ENCODE measurements at regions not wholly inside any gene's neighbourhood (a gene's known extent, or its start where the extent isn't known, plus 50 kb on each side); places are given as distances from the start of the nearest gene placed in this dataset.
"Not testable (repeated sequence)": the region's sequence is repeated elsewhere in the genome, so short reads cannot be mapped to it uniquely, and the experiment has no call there.

DNA sequence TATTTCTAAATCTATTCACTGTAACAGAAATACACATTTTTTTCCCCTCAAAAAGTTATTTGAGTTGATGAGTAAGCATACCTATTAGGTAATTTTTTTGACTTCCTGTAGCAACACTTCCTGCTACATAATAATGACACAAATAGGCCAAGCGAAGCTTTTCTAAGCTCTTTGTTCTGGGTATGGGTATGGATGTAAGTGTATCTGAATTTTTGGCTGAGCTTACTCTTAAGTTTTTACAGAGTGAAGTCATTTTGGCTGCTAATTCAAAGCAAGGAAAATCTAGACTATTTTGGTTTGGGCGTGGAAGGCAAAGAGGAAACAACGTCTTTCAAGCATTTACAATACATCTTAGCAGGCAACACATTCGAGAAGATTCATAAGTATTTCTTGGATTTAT is 1206.0 kb upstream of the FLRT2 start:
- DNase-seq (ENCODE audit: low spot score), result no peak

- DNase-seq (ENCODE audit: low spot score), result no peak
These were observed 1193.5 kb upstream of the FLRT2 start for GRCh38 chr14:84336433-84336832.

DNA sequence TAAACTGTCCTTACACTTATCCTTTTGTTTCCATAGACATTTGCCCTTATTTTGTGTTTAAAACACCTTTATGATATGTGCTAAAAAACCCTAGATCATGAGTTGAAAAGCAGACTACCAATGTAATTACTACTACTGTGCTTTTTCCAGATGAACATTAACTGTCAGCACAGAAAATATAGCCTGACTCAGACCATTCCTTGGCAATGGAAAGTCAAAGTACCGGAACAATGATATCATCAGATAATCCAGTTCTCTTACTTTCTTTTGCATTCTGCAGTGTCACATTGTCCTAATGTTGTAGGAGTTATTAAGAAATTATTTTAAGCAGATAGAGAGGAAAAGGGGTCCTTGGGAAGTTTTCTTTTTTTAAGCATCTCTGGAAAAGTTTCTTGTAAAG is 1189.0 kb upstream of the FLRT2 start:
- DNase-seq (ENCODE audit: low spot score), result no peak

DNA sequence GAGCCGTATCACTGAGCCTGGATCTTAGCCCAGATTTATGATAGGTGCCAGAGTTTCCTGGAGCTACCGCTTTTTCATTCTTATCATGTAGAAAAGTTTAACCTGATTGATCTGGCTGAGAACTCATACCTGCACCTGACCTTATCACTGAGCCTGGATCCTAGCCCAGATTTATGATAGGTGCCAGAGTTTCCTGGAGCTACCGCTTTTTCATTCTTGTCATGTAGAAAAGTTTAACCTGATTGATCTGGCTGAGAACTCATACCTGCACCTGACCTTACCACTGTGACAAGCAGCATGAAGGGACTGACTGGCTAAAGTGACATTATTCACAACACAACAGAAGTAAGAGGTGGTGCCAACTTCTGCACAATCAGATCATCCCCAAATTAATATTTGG is 1188.1 kb upstream of the FLRT2 start:
- DNase-seq (ENCODE audit: low spot score), result not testable (repeated sequence)

GRCh38 chr14:84343656-84344055 is 1186.3 kb upstream of the FLRT2 start:
- no peak for DNase-seq (ENCODE audit: low spot score)

DNA sequence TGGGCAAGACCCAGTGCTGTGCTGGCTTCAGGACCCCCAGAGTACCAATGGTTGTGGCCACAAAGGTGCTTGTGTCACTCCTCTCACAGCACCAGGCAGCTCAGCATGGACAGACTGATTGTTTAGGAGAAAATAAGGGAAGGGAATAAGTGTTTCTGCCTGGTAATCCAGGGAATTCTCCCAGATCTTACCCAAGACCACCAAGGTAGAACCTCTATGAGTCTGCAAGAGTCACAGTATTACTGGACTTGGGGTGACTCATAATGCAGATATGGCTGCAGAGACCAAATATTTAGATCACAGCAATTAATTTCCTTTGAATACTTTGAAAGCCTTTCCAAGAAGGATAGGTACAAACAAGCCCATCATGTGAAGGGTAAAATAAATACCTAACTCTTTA is 1178.3 kb upstream of the FLRT2 start:
- no peak for DNase-seq (ENCODE audit: low spot score)

- DNase-seq (ENCODE audit: low spot score), result no peak
These were observed 1168.5 kb upstream of the FLRT2 start for GRCh38 chr14:84361476-84361875.

DNA sequence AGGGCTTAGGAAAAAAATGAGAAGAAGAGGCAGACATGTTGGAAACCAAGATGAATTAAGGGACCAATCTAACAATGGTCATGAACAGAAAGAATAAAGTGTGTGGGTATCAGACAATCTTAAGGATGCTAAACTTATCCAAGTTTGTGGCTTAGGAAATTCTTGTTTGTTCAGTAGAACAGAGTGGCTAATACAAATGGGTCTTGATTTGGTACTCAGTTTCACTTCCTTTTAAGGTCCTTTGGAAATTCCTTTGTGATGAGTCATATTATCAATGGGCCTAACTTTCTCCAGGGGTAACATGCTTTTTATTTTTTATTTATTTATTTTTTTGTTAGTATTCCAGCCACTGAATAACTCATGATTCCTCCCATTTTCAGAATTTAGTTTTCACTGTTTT is 1154.7 kb upstream of the FLRT2 start:
- no peak for DNase-seq (ENCODE audit: low spot score)

- DNase-seq (ENCODE audit: low spot score), result no peak
These were observed 1139.9 kb upstream of the FLRT2 start for GRCh38 chr14:84390010-84390409.

GRCh38 chr14:84397631-84398030 is 1132.3 kb upstream of the FLRT2 start:
- DNase-seq (ENCODE audit: low spot score), result no peak

GRCh38 chr14:84399296-84399910 is 1130.5 kb upstream of the FLRT2 start:
- no peak for DNase-seq (ENCODE audit: low spot score)

GRCh38 chr14:84401631-84402030 is 1128.3 kb upstream of the FLRT2 start:
- DNase-seq (ENCODE audit: low spot score), result no peak

DNA sequence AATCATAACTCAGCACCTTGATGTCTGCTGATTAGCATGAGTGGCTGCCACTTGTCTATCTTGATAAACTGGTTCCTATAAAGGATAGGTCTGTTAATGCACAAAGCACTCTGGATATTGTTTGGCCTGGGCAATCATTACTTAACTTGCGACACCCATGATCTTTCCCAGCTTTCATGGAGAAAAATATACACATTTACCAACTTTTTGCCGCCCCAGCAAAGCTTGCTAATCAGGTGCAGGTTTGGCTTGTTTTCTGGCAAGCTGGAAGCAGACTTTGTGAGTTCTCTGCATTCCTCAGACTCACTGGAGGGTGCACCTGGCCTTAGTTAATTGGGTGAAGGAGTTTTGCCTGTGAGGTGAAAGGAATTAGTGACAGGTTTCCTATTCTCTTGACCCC is 1126.4 kb upstream of the FLRT2 start:
- DNase-seq (ENCODE audit: low spot score), result no peak

GRCh38 chr14:84404246-84404645 is 1125.7 kb upstream of the FLRT2 start:
- DNase-seq (ENCODE audit: low spot score), result no peak

DNA sequence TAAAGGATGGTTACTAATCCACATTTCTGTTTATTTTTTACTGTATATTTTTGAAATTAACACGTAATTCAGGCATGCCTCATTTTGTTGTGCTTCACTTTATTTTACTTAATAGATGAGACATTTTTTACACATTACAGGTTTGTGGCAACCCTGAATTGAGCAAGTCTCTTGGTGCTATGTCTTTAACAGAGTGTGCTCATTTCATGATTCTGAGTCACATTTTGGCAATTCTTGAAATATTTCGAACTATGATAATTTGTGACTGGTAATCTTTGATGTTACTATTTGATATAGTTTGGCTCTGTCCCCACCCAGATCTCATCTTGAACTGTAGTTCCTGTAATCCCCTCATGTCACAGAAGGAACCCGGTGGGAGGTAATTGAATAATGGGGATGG is 1120.5 kb upstream of the FLRT2 start:
- no peak for DNase-seq (ENCODE audit: low spot score)

- no peak for DNase-seq (ENCODE audit: low spot score)
These were observed 1119.6 kb upstream of the FLRT2 start for GRCh38 chr14:84410344-84410743.

DNA sequence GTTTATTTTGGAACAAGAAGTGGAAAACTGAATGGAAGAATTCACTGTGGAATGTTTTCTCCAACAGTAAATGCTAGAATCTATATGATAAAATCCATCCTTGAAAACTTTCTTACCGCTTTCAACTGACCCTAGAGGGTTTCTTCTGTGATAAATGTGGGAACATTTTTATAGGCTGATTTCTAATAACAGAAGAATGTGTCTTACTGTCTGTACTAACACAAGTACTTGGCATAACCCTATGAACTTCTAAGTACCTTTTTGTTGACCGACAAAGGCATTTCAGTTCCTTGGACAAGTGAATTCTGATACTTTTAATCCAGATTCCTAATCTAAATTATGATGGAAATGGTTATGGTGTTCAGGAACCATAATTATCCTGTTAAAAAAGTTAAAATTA is 1109.7 kb upstream of the FLRT2 start:
- no peak for DNase-seq (ENCODE audit: low spot score)

- no peak for DNase-seq (ENCODE audit: low spot score)
These were observed 1108.3 kb upstream of the FLRT2 start for GRCh38 chr14:84421621-84422020.

DNA sequence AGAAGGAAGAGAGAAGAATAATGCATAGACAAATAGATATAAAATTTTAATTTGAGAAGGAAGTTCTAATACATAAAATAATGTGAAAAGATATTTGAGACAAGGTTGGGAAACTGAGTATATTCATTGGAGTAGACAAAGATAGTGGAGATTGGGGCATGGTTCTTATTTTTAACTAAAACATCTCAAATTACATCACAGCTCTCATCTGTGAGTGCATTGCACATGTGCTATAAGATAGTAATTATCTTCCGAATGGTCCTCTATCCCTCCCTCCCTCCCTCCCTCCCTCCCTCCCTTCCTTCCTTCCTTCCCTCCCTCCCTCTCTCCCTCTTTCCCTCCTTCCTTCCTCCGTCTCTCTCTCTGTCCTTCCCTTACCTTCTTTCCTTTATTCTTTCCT is 1104.0 kb upstream of the FLRT2 start:
- DNase-seq (ENCODE audit: low spot score), result no peak

DNA sequence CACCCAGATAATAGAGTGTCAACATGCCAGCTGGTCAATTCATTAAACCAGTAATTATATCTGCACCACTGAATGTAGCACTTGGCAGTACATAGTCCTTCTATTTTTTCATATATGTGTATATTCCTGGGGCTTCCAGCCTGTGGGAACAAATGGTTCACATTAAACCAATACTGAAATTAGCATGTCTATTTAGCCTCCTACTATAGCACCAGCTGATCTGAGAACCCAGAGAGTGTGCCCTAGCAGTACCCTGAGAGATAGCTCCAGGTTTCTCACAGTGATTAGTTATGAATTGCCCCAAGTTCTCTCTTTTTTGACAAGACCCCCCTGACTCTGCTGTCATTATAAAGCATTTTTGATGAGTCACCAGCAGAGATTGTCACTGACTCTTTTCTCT is 1097.3 kb upstream of the FLRT2 start:
- no peak for DNase-seq (ENCODE audit: low spot score)

GRCh38 chr14:84433961-84434360 is 1096.0 kb upstream of the FLRT2 start:
- no peak for DNase-seq (ENCODE audit: low spot score)

DNA sequence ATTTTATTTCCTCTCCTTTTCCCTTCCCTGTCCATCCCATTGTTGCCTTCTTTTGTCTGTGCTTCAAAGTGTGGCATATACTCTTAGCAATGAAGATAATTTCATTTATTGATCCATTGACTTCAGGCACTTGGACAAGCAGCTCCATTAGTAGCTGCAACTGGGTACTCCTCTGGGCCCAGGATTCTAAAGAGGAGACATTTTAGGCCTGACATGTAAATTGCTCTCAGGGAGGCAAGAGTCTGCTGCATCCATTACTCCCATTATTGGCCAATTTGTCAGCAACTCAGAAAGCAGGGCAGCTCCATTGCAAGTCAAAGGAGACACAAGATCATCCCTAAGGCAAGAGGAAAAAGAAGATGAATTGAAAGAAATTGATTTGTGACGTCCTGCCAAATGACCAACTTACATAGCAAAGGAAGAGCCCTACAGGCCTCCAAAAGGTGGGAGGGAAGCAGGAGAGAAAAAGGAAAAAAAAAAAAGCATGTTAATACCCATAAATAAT is 1094.1 kb upstream of the FLRT2 start:
- no peak for DNase-seq (ENCODE audit: low spot score)

DNA sequence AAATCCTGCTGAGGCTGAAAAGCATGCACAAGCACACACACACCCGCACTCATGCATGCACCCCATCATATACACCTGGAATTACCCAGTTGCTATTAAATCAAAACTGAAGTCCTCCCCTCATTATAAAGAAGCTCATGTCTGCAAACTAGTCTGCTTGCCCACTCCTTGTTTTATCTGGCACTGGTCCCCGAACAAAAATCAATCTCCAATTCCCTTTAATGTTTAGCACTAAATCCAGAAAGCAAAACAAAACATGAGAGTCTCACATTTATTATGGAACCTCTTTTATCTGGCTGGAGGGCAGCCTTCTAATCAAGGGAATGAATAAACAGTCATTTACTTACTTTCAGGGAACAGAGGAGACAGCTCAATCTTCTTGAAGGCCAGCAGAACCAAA is 1093.4 kb upstream of the FLRT2 start:
- DNase-seq (ENCODE audit: low spot score), result no peak

DNA sequence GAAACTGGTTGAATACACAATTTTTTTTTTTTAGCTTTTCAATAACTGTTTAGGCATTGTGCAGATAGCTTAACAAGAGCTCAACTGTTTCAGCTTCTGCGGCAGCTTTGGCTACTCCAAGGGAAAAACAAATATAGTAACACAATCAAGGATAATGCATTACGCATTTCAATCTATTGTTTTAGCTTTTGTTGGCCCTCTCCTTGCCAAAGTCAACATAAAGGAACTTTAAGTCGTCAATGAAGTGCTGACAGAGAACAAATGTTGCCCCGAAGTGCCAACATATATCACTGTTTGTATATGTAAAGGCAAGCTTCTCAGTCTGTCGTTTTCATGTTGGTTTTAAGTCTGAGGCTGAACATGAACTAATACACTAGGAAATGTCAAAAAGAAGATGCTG is 1087.4 kb upstream of the FLRT2 start:
- no peak for DNase-seq (ENCODE audit: low spot score)

GRCh38 chr14:84445486-84445885 is 1084.5 kb upstream of the FLRT2 start:
- DNase-seq (ENCODE audit: low spot score), result no peak
